Mesenchymal stem cell (in vitro differentiated cells and primary cell): ENCODE measurements at regions not wholly inside any gene's neighbourhood (a gene's known extent, or its start where the extent isn't known, plus 50 kb on each side); places are given as distances from the start of the nearest gene placed in this dataset.
A peak's percentile ranks its signal among the peaks of the same experiment; 100 is the strongest.

Experiments
- DNase-seq: peaks from one replicate; pipeline ENCODE4 v3.0.0-alpha.2; 2013
- H2AFZ ChIP-seq: one replicate; pipeline ENCODE4 v1.6.1; 2013; ENCODE audit warnings: low read depth, mild to moderate bottlenecking, control low read depth, inconsistent platforms, low read length, moderate library complexity
- H2AK5ac ChIP-seq: 2 replicates; pipeline ENCODE4 v1.6.1; 2013; ENCODE audit warnings: low read length, moderate library complexity, mild to moderate bottlenecking, inconsistent platforms; ENCODE audit not compliant: severe bottlenecking
- H2BK120ac ChIP-seq: one replicate; pipeline ENCODE4 v1.6.1; 2013; ENCODE audit warnings: low read depth, mild to moderate bottlenecking, inconsistent platforms, low read length, moderate library complexity
- H2BK12ac ChIP-seq, 2 experiments: one replicate each; pipeline ENCODE4 v1.6.1; 2013; ENCODE audit warnings: inconsistent platforms in 2 of 2, low read length in 2 of 2, mild to moderate bottlenecking in 2 of 2, moderate library complexity in 2 of 2, control low read depth in 1 of 2
- H2BK15ac ChIP-seq: one replicate; pipeline ENCODE4 v1.6.1; 2013; ENCODE audit warnings: mild to moderate bottlenecking, low read depth, inconsistent platforms; ENCODE audit not compliant: poor library complexity, severe bottlenecking
- H2BK5ac ChIP-seq: 2 replicates; pipeline ENCODE4 v1.6.1; 2013; ENCODE audit warnings: low read depth, mild to moderate bottlenecking, low read length, control low read depth, inconsistent platforms; ENCODE audit not compliant: poor library complexity, severe bottlenecking
- H3K14ac ChIP-seq, 2 experiments: one replicate each; pipeline ENCODE4 v1.6.1; 2013; ENCODE audit warnings: inconsistent platforms in 2 of 2, low read length in 2 of 2, control low read depth in 1 of 2, mild to moderate bottlenecking in 1 of 2, moderate library complexity in 1 of 2
- H3K18ac ChIP-seq, 2 experiments: one replicate each; pipeline ENCODE4 v1.6.1; 2013; ENCODE audit warnings: inconsistent platforms in 2 of 2, low read length in 2 of 2, control low read depth in 1 of 2, low read depth in 1 of 2, mild to moderate bottlenecking in 1 of 2
- H3K23ac ChIP-seq, 2 experiments: one replicate each; pipeline ENCODE4 v1.6.1; 2013; ENCODE audit warnings: inconsistent platforms in 2 of 2, low read length in 2 of 2, mild to moderate bottlenecking in 2 of 2, moderate library complexity in 2 of 2, control low read depth in 1 of 2
- H3K27ac ChIP-seq: 2 replicates; pipeline ENCODE4 v1.5.1; 2013; ENCODE audit warnings: mild to moderate bottlenecking, moderate library complexity, low read length, control low read depth, inconsistent platforms; ENCODE audit not compliant: poor library complexity, severe bottlenecking
- H3K27me3 ChIP-seq, 2 experiments: 2 replicates each; pipeline versions ENCODE4 v1.6.1 to v1.7.0; 2013; ENCODE audit warnings: low read length in 2 of 2, mild to moderate bottlenecking in 2 of 2, moderate library complexity in 2 of 2, control low read depth in 1 of 2, inconsistent platforms in 1 of 2; ENCODE audit not compliant: control insufficient read depth in 1 of 2, insufficient read depth in 1 of 2
- H3K36me3 ChIP-seq, 2 experiments: 2 replicates each; pipeline versions ENCODE4 v1.6.1 to v1.7.0; 2013; ENCODE audit warnings: low read length in 2 of 2, control low read depth in 1 of 2, inconsistent platforms in 1 of 2, low read depth in 1 of 2, mild to moderate bottlenecking in 1 of 2; ENCODE audit not compliant: insufficient read depth in 2 of 2, control insufficient read depth in 1 of 2
- H3K4ac ChIP-seq, 2 experiments: one replicate each; pipeline ENCODE4 v1.6.1; 2013; ENCODE audit warnings: inconsistent platforms in 2 of 2, low read length in 2 of 2, mild to moderate bottlenecking in 2 of 2, moderate library complexity in 2 of 2, control low read depth in 1 of 2, low read depth in 1 of 2
- H3K4me1 ChIP-seq: 2 replicates; pipeline ENCODE4 v1.6.1; 2013; ENCODE audit warnings: low read depth, low read length, control low read depth; ENCODE audit not compliant: control insufficient read depth, insufficient read depth
- H3K4me2 ChIP-seq: 2 replicates; pipeline ENCODE4 v1.6.1; 2013; ENCODE audit warnings: low read length, mild to moderate bottlenecking, inconsistent platforms; ENCODE audit not compliant: poor library complexity, severe bottlenecking
- H3K4me3 ChIP-seq, 2 experiments: 2 replicates each; pipeline versions ENCODE4 v1.5.1 to v1.7.0; 2013; ENCODE audit warnings: low read length in 2 of 2, mild to moderate bottlenecking in 2 of 2, control low read depth in 1 of 2, low read depth in 1 of 2; ENCODE audit not compliant: insufficient read depth in 1 of 2
- H3K79me1 ChIP-seq: replicated peaks from 2 replicates; pipeline ENCODE4 v1.6.1; 2013; ENCODE audit warnings: mild to moderate bottlenecking, control low read depth, low read length, inconsistent platforms; ENCODE audit not compliant: poor library complexity, severe bottlenecking
- H3K9ac ChIP-seq: 2 replicates; pipeline ENCODE4 v1.7.0; 2013; ENCODE audit warnings: mild to moderate bottlenecking, low read length, moderate library complexity
- H3K9me3 ChIP-seq: 2 replicates; pipeline ENCODE4 v1.7.0; 2013; ENCODE audit warnings: mild to moderate bottlenecking, low read length; ENCODE audit not compliant: control insufficient read depth
- H4K8ac ChIP-seq: one replicate; pipeline ENCODE4 v1.6.1; 2013; ENCODE audit warnings: inconsistent platforms, mild to moderate bottlenecking, low read length, moderate library complexity
- H4K91ac ChIP-seq: one replicate; pipeline ENCODE4 v1.6.1; 2013; ENCODE audit warnings: mild to moderate bottlenecking, low read length, inconsistent platforms
- WGBS: methylation state at CpG from one replicate; pipeline ENCODE4 v1.1.7; 2013; ENCODE audit warnings: mixed read lengths; 5-methylcytosine and 5-hydroxymethylcytosine counted together

DNA sequence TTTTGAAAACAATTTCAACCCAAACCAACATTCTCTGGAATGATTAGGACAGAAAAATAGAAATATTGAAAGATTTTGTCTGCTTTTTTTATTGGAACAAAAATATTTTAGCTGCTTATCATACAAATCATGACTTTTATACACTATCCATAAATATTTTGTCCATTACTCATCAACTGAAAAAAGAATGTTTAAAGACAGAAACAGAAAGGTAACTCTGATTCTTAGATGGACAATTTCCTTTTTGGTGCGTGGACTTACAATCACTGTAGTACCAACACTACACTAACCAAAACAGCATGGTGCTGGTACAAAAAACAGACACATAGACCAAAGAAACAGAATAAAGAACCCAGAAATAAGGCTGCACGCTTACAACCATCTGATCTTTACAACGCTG, 582.8 kb upstream of the CCDC54 start:
- Histone ChIP-seq H4K91ac (no peak overlapping the region), H3K4me1 (no peaks in the 10 kb centered on the region), H3K23ac (no peak overlapping the region), H3K9me3 (peaks cover 3% of the 10 kb centered on the region), H3K79me1 (no peaks in the 10 kb centered on the region), H2BK5ac (no peak overlapping the region), H3K27ac (no peak overlapping the region), H2BK120ac (no peak overlapping the region), H4K8ac (no peak overlapping the region), H3K18ac (no peak overlapping the region), H3K14ac (no peak overlapping the region), H2BK12ac (no peak overlapping the region), H3K4ac (no peak overlapping the region), H3K36me3 (no peaks in the 10 kb centered on the region), H3K4me3 (no peak overlapping the region), H3K4me2 (no peak overlapping the region), H3K27me3 (no peaks in the 10 kb centered on the region), H3K9ac (peak overlapping the region; percentile 32), H2AFZ (no peak overlapping the region), H2BK15ac (no peak overlapping the region), H2AK5ac (no peak overlapping the region)
- 80% methylated on average over 3 of the region's 3 CpGs for WGBS
- no peak for DNase-seq

DNA sequence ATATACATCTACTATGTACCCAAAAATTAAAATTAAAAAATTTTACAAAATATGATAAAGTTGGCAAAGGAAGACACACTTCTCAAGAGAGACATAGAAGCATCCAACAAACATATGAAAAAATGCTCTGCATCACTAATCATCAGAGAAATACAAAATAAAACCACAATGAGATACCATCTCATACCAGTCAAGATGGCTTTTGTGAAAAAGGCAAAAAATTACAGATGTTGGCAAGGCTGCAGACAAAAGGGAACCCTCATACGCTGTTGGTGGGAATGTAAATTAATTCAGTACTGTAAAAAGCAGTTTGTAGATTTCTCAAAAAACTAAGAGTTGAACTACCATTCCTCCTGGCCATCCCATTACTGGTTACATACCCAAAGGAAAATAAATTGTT, 581.7 kb upstream of the CCDC54 start:
- Histone ChIP-seq H2BK120ac (no peak overlapping the region), H3K4me2 (no peak overlapping the region), H3K4ac (no peak overlapping the region), H2BK5ac (no peak overlapping the region), H3K27ac (no peak overlapping the region), H3K4me3 (no peak overlapping the region), H3K27me3 (no peaks in the 10 kb centered on the region), H3K14ac (no peak overlapping the region), H4K8ac (no peak overlapping the region), H3K23ac (no peak overlapping the region), H3K9ac (no peak overlapping the region), H2AK5ac (no peak overlapping the region), H2BK12ac (no peak overlapping the region), H3K4me1 (no peaks in the 10 kb centered on the region), H3K9me3 (peaks cover 3% of the 10 kb centered on the region), H3K36me3 (no peaks in the 10 kb centered on the region), H4K91ac (no peak overlapping the region), H3K79me1 (no peaks in the 10 kb centered on the region), H2AFZ (no peak overlapping the region), H2BK15ac (no peak overlapping the region), H3K18ac (no peak overlapping the region)
- no peak for DNase-seq
- WGBS = no CpG with 5 or more reads among the region's 1 CpG

DNA sequence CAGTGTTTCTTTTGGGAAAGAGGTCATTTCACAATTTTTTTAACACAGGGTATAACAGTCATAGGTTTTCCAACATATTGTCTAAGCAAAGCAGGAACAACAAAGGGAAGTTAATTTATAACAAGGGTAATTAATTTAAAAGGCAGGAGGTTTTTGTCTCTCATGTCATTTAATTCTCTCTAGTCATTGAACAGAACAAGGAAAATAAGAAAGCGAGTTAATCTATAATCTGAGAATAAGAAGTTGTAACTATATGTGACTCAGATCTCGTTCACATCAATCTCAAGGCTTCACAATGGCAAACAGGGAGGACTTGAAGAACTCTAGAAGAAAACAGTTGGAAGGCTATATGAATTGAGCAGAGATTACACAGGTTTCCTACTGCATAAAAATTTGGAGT, 579.8 kb upstream of the CCDC54 start:
- H3K36me3 ChIP-seq = no peaks in the 10 kb centered on the region
- H2BK15ac ChIP-seq = no peak overlapping the region
- H3K27ac ChIP-seq = peak overlapping the region; percentile 77
- H2BK120ac ChIP-seq = no peak overlapping the region
- H3K4me2 ChIP-seq = no peak overlapping the region
- no peak overlapping the region for H4K91ac ChIP-seq
- H4K8ac ChIP-seq = no peak overlapping the region
- no peaks in the 10 kb centered on the region for H3K27me3 ChIP-seq
- DNase-seq = no peak
- no peak overlapping the region for H3K23ac ChIP-seq
- H3K18ac ChIP-seq = no peak overlapping the region
- no peak overlapping the region for H2BK5ac ChIP-seq
- H2AFZ ChIP-seq = no peak overlapping the region
- H3K14ac ChIP-seq = no peak overlapping the region
- no peak overlapping the region for H3K4me3 ChIP-seq
- no peak overlapping the region for H2BK12ac ChIP-seq
- H3K9me3 ChIP-seq = peaks cover 3% of the 10 kb centered on the region
- no peaks in the 10 kb centered on the region for H3K79me1 ChIP-seq
- no CpG with 5 or more reads among the region's 2 CpGs for WGBS
- H3K9ac ChIP-seq = no peak overlapping the region
- H3K4ac ChIP-seq = no peak overlapping the region
- H2AK5ac ChIP-seq = no peak overlapping the region
- no peaks in the 10 kb centered on the region for H3K4me1 ChIP-seq

DNA sequence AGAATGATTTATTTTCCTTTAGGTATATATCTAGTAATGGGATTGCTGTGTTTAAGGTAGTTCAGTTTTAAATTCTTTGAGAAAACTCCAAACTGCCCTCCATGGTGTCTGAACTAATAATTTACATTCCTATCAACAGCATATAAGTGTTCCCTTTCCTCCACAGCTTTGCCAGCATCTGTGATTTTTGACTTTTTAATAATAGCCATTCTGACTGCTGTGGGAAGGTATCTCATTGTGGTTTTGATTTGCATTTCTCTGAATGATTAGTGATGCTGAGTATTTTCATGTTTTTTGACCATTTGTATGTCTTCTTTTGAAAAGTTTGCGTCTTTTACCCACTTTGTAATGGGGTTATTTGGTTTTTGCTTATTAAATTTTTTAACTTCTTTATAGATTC, 571.6 kb upstream of the CCDC54 start:
- Histone ChIP-seq H3K4ac (no peak overlapping the region), H2BK5ac (no peak overlapping the region), H3K14ac (no peak overlapping the region), H2BK15ac (no peak overlapping the region), H3K36me3 (no peaks in the 10 kb centered on the region), H3K4me1 (no peaks in the 10 kb centered on the region), H3K27me3 (no peaks in the 10 kb centered on the region), H3K18ac (no peak overlapping the region), H3K79me1 (no peaks in the 10 kb centered on the region), H2AK5ac (no peak overlapping the region), H3K4me2 (no peak overlapping the region), H3K27ac (no peak overlapping the region), H2BK12ac (no peak overlapping the region), H3K9me3 (no peaks in the 10 kb centered on the region), H4K8ac (no peak overlapping the region), H4K91ac (no peak overlapping the region), H3K23ac (no peak overlapping the region), H2AFZ (no peak overlapping the region), H3K9ac (no peak overlapping the region), H2BK120ac (no peak overlapping the region), H3K4me3 (no peak overlapping the region)
- no peak for DNase-seq
- no CpG with 5 or more reads among the region's 1 CpG for WGBS
